ENCODE measurements at regions not wholly inside any gene's neighbourhood (a gene's known extent, or its start where the extent isn't known, plus 50 kb on each side); places are given as distances from the start of the nearest gene placed in this dataset.

DNA sequence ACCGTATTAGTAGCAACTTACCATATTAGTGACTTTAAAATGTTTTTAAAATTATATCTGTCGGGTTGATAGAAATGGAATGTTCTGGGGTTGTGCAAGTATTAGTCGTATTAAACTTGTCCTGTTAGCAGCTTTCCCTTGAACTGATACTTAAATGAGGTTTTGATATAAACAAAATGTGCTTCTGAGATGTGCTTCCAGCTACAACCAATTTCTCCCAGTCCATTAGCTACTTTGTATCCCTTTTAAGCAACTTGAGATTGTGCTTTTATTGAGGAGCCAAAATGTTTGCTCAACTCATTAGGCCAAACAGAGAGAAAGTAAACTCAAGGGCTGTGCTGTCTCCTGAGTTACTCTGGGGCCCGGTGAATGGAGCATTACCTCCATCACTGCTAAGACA, 255.0 kb upstream of the RBFOX1 start:
- TF ChIP-seq, protein P1, sequence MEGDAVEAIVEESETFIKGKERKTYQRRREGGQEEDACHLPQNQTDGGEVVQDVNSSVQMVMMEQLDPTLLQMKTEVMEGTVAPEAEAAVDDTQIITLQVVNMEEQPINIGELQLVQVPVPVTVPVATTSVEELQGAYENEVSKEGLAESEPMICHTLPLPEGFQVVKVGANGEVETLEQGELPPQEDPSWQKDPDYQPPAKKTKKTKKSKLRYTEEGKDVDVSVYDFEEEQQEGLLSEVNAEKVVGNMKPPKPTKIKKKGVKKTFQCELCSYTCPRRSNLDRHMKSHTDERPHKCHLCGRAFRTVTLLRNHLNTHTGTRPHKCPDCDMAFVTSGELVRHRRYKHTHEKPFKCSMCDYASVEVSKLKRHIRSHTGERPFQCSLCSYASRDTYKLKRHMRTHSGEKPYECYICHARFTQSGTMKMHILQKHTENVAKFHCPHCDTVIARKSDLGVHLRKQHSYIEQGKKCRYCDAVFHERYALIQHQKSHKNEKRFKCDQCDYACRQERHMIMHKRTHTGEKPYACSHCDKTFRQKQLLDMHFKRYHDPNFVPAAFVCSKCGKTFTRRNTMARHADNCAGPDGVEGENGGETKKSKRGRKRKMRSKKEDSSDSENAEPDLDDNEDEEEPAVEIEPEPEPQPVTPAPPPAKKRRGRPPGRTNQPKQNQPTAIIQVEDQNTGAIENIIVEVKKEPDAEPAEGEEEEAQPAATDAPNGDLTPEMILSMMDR (IDR thresholded peaks at IDR 0.05; ENCODE audit: insufficient read depth, low read length, missing control alignments): no peak
- no peak overlapping the region for H3K4me3 ChIP-seq (ENCODE audit: low read depth, low read length)
- CTCF ChIA-PET: no interaction called here

DNA sequence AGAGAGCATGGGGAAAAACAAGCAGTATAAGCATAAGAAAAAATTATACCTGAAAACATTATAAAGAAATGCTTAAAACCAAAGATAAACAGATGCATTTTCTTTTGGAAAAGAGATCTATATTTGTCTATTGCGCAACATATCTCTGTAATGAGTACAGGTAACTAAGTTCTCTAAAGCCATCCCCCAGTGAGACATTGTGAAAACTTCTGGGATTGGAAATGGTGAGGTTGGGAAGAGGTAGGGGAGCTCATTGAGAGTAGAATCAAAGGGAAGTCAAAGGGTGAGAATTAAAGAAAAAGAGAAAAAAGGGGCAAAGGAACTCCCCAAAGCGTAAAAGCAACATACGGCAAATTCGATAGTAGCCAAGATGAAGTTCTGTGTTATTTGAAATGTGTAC, 257.9 kb upstream of the RBFOX1 start:
- CTCF ChIA-PET: no interaction called here
- TF ChIP-seq, protein P1 (IDR thresholded peaks at IDR 0.05; ENCODE audit: insufficient read depth, low read length, missing control alignments): no peak
- DNase-seq (ENCODE audit: low read depth, low spot score): no peak
- no peak overlapping the region for H3K4me3 ChIP-seq (ENCODE audit: low read depth, low read length)
- POLR2A ChIA-PET: no interaction called here

More for the DNA sequence above, 255.0 kb upstream of the RBFOX1 start:
- no peak for DNase-seq (ENCODE audit: low read depth, low spot score)
- POLR2A ChIA-PET: no interaction called here

DNA sequence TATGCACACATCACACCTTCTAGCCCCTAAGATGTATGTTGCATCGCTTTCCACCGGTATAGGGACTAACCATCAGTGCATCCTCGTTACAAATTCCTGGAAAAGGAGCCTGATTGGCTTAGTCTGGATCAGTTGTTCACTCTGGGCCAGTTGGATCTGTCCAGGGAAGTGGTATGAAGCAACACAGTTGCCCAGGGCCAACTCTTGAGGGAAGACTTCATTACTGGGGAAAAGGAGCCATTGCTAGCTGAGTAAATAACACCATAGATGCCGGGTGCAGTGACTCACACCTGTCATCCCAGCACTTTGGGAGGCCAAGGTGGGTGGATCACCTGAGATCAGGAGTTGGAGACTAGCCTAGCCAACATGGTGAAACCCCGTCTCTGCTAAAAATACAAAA, 275.2 kb upstream of the RBFOX1 start:
- POLR2A ChIA-PET: no interaction called here
- CTCF ChIA-PET: no interaction called here
- H3K4me3 ChIP-seq (ENCODE audit: low read depth, low read length): no peak overlapping the region
- no peak for DNase-seq (ENCODE audit: low read depth, low spot score)
- TF ChIP-seq, protein P1 (IDR thresholded peaks at IDR 0.05; ENCODE audit: insufficient read depth, low read length, missing control alignments): no peak

DNA sequence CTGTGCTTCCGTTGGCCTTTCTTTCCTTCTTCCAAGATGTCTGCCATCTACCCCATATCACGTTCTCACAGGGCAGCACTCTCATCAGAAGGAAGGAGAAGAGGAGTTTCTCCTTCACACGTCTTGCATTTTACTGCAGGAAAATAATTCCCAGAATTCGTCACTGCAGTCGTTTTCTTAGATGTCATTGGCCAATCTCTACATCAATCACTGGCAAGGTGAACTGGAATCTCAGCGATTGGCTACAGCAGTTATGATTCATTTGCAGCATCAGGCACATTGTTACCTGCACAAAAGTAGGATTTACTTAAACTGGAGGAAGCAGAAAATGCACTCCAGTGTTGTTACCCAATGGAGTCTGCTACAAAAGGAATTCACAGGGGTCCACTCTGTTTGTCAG, 277.2 kb upstream of the RBFOX1 start:
- CTCF ChIA-PET: no interaction called here
- POLR2A ChIA-PET: no interaction called here

DNA sequence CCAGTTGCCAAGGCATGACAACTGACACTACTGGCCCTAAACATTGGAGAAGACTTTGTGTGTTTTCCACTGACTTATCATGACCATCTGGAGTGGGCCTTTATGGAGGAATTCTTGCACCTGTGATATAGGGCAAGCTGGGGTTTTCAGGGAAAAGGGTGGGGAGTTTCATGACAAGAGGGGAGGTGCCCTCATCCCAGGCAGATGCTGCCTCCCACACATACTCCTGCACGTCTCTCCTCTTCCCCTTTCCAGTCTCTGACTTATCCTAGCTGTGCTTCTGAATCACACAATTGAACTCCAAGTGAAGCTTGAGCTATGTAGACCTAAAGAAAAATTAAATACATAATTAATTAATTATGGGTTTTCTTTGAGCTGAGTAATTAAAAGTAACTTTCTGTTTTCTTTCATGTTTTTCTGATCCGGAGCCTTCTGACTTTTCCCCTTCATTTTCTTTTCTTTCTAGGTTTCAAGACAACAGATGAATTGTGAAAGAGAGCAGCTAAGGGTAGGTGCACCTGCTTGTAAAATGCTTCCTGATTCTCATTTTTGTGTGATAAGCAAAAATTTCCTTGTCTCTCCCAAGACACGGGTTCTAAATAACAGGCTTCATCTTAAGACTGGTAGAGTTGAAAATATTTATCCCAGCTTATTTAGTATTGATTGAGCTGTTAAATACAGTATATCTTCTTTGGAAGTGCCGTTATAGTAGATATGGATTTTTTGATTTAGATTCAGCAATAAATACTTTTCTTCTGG, 280.9 kb upstream of the RBFOX1 start:
- ChIA-PET CTCF (no interaction called here), POLR2A (no interaction called here)
- H3K4me3 ChIP-seq (ENCODE audit: low read depth, low read length): no peak overlapping the region
- TF ChIP-seq, protein P1 (IDR thresholded peaks at IDR 0.05; ENCODE audit: insufficient read depth, low read length, missing control alignments): no peak
- no peak for DNase-seq (ENCODE audit: low read depth, low spot score)

More for the DNA sequence above, 277.2 kb upstream of the RBFOX1 start:
- no peak overlapping the region for H3K4me3 ChIP-seq (ENCODE audit: low read depth, low read length)
- no peak for DNase-seq (ENCODE audit: low read depth, low spot score)
- TF ChIP-seq, protein P1 (IDR thresholded peaks at IDR 0.05; ENCODE audit: insufficient read depth, low read length, missing control alignments): no peak

DNA sequence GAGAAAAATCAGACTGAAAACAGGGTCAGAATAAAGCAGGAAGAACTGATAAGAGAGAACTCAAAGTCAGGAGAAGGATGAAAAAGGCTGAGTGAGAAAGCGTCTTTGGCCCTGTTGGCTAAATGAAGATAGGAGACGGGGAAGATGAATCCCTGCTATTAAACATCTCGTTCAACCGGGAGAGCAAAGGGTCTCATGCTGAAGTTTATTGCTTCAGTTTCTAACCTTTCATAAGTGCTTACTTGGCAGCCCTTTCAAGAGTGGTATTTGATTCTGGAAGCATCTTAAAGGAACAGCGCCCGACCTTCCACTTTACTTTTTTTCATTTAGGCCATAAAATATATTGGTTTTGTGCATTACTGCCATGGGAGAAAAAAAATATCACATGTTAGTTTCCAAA, 288.3 kb upstream of the RBFOX1 start:
- no peak for DNase-seq (ENCODE audit: low read depth, low spot score)
- ChIA-PET POLR2A (no interaction called here), CTCF (no interaction called here)
- TF ChIP-seq, protein P1 (IDR thresholded peaks at IDR 0.05; ENCODE audit: insufficient read depth, low read length, missing control alignments): no peak
- no peak overlapping the region for H3K4me3 ChIP-seq (ENCODE audit: low read depth, low read length)

All from AG04449 (cell line).